Activated T-cell treated with anti-CD3 and anti-CD28 coated beads for 48 hours (primary cell): ENCODE measurements at regions not wholly inside any gene's neighbourhood (a gene's known extent, or its start where the extent isn't known, plus 50 kb on each side); places are given as distances from the start of the nearest gene placed in this dataset.
"Not testable (repeated sequence)": the region's sequence is repeated elsewhere in the genome, so short reads cannot be mapped to it uniquely, and the experiment has no call there.

Experiments used
- DNase-seq: peaks from one replicate; pipeline ENCODE4 v3.0.0-alpha.2; 2020; ENCODE audit warnings: low read depth

DNA sequence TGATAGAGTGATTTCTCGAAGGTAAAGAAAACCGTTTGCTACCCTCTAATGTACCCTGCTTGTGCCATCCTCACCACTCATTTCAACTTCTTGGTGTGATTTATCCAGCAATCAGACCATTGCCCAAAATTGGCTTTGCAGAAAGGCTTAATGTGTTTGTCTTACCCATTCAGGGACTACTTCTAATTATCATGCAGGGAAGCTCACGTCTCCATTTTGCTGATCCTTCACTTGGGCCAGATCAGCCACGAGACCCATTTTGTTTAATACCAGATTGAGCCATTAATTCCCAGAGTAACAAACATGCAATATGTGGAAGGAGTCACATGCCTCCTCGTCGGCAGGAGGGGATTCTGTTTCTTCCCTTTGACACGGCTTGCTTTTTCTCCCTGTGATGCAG is 51.1 kb upstream of the CRY1 start:
- no peak for DNase-seq

DNA sequence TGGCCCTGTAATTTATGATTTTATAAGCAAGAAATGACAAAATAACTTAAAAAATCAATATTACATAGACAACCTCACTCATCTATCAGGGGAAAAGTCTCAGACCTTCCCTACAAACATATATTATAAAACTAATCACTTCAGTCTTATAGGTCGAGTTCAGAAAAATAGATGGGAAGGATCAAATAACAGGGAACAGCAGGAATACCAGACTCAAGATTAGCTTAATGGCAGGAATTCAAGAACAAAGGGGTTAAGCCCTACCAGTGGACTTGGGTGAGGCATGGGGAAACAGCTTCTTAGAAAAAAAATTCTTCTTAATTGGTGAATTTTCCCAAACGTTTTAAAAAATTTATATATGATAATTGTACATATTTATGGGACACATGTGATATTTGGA is 51.6 kb upstream of the CRY1 start:
- no peak for DNase-seq

DNA sequence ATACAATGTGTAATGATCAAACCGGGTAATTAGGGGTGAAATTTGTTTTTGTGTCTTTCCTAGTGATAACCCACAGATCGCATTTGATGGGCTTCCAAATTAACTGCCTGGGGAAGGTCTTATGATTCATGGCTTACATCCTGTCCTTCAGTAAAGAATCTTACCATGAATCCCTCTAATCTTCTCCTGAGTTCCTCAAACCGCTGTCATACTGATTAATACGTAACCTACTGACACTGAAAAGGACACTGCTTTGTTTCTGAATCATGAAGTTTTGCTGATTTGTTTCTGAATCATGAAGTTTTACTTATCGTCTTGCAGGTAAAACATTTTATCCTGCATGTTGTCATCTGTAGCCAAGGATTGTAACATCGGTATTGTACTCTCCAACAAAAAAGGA is 52.0 kb upstream of the CRY1 start:
- DNase-seq = no peak

DNA sequence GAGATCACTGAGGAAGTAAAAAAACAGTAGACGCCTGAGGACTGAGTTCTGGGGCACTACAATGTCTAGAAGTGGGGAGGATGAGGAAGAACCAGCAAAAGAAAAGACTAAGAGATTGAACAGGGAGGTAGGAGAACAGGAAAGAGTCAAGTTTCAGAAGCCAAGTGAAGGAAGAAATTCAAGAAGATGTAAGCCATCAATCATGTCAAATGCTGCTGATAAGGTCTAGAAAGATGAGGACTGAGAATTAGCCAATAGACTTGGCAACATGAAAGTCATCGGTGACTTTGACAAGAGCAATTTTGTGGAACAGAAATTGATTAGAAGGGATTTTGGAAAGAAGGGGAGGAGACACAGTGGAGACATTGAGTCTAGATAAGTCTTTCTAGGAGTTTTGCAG is 54.8 kb upstream of the CRY1 start:
- DNase-seq = no peak

DNA sequence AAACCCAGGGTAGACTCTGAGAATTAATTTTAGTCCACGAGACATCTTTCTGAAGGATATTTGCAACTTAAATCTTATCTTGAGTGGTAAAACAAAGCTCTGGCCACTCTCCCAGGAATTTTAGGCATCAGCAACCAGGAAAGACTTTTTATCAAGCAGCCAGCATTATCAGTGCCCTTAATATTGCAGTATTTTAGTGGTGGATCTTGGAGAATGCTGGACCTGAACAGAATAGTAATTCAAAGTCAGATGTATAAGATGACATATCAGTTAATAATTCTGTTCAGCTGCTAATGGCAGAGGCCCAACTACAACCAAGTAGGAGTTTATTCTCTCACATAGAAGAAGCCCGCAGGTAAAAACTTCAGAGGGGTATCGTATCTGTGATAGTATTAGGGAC is 59.0 kb upstream of the CRY1 start:
- no peak for DNase-seq

DNA sequence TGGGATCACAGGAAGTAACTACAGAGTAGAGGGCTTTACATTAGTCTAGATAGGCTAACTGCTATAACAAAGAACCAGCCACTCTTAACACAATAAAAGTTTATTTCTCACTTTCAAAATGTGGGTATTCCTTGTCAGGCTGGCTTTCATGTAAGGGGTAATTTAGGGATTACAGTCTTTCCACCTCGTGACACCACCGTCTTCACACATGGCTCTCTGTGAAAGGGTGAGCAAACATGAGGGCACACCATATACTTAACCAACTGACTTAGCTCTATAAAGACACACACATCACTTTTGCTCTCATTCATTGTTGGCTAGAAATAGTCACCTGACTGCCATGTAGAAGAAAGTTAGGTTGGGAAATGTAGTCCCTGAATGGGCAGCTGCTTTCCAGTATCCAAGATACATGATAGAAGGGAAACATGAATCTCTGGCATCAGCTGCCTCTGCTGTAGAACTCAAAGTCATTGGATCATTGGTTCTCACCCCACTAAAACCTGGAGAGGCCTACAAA is 66.1 kb upstream of the CRY1 start:
- no peak for DNase-seq

DNA sequence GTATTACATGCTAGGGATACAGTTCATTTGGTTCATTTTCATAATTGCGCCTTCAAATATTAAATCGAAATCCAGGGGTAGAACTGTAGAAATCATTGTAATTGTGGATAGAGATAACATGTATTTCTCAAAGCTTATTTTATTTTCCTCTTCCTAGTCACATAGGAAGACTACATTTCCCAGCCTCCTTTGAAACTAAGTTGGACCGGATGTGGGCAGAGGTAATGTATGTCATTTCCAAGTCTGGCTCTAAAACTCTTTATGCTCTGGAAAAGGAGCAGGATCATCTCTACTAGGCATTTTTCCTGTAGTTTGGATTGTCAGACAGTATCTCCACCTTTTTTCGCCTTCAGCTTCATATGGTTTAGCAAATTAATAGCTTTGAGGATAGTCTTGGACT is 70.1 kb upstream of the CRY1 start:
- no peak for DNase-seq

DNA sequence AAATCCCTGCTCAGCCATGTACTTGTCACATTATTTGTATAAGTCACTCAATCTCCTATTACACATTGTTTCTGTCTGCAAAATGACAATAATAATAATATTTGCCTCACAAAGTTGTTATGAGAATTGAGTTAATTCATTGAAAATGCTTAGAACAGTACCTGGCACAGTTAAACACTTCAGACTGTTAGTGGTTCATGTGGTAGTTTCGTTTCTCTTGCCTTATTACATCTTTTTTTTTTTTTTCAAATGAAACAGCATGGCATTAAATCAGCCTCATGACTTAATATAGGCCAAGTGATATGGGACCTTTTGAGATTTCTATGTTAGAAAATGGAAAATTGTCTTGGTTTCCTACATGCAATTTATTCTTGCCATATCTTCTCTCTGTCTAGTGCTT is 71.0 kb upstream of the CRY1 start:
- no peak for DNase-seq

DNA sequence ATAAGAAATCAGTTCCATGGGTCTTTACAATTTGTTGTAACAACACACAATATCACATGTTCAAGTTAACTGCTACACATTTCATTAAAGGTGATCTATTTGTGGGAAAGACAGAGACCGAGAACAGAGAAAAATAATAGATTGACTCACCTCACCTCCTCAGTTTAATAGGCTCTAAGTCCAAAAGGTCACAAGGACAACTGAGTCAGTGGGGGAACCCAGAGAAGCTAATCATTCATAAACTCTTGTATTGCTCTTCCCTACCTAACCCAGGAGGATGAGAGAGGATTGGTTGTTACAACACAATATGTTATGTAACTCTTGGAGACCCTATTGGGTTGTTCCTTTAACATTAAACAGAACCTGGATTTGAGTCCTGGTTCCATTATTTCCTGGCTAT is 72.2 kb upstream of the CRY1 start:
- DNase-seq = no peak

DNA sequence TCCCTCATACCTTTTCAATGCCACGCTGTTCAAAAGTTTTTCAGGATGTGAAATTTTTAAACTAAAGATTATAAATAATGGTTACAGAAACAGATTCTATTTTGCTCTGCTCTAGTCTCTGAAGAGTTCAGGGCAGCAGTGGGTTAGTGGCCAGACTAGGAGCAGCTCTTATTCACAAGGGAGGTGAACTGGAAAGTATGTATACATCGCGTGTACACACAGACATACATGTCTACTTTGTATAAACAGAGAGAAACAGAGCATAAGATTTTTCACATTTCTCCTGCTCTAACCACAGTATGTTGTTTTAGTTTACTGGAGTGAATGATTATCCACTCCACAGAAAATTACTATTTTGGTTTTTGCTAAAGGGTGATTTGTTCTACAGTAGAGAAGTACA is 74.4 kb upstream of the CRY1 start:
- no peak for DNase-seq

DNA sequence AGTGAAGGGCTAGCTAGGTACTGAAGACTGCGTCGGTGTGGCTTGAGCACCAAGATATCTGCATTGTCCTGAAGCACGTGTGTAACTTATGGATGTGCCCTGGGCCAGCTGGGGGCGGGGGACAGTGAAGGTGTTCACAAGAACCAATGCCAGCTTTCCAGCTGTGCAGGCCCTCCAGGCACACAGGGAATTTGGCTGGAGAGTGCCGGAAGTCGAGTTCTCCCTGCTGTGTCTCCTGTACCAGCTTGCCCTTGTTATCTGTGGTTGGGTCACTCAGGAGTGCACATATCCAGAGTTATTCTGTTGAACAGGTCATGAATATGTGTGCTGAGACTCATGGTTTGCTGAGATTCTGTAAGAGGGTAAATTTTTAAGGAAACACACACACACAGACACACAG is 75.9 kb upstream of the CRY1 start:
- DNase-seq = no peak

DNA sequence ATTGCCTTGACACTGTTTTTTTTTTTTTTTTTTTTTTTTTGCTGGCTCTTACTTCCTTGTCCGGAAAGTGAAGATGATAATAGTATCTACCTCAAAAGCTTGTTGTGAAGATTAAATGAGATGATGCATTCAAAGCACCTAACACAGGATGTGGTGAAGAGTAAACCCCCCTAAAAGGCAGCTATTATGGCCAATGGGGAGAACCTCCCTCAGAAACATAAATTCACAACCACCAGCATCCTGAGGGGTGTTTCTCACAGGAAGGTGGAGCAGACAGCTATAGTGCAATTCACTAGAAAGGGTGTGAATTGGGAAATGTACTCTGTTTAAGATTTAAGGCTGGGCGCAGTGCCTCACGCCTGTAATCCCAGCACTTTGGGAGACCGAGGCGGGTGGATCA is 85.4 kb upstream of the CRY1 start:
- DNase-seq = no peak

DNA sequence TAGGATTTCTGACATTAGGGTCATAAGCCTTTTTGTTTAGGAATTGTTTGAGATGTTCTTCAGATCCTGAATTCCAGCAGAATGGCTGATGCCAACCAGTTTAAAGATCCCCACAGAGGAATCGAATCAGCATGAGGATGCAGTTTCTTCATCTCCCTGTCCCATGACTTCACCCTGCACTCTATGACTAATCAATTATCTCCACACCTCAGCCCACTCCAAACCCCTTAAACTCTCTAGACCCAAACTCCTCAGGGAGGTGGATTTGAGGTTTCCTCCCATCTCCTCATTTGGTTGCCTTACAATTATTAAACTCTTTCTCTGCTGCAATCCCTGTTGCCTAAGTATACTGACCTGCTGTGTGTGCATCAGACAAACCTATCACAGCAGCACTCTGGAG is 86.5 kb upstream of the CRY1 start:
- no peak for DNase-seq

DNA sequence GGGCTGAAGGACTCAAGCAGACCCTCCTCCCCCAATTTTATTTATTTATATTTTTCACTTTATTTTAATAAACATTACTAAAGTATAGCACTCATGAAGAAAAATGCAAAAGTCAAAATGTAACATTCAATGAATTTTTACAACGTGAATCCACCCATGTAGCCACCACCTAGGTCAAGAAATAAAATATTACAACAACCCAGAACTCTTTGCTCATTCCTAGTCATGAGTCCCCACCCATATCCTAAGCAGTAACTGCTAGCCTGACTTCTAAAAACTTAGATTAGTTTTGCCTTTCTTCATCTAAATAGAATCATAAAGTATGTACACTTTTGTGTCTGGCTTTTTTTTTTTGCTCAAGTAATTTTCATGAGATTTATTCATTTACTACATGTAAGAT is 86.9 kb upstream of the CRY1 start:
- no peak for DNase-seq

DNA sequence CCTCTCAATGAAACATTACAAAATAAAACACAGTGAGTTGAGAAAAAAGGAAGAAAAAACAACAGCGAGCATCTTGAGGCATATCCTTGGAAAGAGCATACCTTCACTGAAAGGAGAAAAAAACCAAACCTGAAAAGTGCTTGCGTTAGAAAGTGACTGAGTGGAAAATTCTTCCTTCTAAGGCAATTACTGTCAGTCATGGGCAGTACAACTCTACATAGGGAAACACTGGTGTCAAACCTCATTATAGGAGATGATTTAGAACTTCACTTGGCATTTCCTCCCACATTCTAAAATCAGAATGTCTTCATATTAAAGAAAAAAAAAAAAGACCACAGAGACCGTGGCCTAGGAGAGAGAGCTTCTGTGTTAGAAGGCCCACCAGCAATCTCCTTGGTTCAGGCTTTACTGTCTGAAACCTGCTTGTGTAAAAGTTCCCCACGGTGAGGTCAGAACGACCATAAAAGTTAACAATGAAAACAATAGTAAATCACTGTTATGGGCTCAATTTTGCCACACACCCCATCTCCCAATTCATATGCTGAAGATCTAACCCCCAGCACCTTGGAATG is 91.1 kb upstream of the CRY1 start:
- DNase-seq = no peak

DNA sequence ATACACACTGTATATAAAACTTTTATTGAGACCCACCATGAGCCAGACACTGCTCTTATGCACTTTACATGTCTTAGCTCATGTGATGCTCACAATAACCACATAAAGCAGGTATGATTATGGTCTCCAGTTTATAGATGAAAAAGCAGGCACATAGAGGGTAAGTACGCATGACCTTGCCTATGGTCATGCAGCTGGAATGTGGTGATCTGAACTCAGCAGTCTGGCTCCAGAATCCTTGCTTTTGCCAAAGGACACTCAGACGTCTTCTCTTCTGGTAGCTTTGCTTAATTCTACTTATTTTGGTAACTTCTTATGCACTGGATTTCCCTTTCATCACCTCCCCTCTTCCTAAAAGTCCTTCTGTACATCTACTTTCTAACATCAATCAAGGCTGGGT is 103.3 kb upstream of the CRY1 start:
- DNase-seq = no peak

DNA sequence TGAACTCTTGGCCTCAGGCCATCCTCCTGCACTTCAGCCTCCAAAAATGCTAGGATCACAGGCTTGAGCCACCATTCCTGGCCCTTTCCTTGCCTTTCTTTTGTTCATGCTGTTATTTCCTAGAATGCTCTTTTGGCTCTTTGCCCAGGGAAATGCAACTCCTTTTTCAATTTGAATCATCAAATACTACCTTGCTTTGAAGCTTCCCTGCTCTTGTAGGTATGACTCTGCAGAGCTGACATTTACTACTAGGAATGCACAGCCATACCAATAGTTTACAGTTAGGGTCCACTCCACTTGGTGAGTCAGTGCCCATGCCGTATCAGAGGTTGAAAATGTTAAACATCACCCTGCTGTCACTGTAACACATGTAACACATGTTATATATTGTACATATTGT is 107.0 kb upstream of the CRY1 start:
- DNase-seq = no peak

DNA sequence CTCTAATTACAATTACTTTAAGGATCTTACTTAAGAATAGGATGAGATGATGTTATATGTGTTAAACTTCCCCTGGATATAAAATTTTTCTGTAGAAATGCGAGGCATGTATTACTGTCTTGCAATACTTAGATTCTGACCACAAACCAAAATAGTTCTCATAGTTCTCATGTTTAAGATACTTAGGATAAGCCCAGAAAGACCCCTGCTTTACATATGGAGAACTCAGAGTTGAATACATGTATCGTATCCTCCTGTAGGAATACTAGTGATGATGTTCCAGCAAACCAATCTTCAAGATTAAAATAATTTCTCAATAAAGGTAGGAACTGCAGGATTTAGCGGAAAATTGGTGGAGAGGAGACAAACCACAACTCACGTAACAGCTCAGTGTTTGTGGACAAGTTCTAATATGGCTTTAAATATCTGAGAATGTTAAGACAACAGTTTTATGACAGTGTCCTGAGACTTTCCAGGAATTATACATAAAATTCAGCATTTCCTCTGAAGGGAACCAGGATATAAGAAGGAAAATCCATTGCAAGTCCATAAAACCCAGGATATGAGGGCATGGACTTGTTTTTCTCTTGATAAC is 114.7 kb upstream of the CRY1 start:
- DNase-seq = no peak

DNA sequence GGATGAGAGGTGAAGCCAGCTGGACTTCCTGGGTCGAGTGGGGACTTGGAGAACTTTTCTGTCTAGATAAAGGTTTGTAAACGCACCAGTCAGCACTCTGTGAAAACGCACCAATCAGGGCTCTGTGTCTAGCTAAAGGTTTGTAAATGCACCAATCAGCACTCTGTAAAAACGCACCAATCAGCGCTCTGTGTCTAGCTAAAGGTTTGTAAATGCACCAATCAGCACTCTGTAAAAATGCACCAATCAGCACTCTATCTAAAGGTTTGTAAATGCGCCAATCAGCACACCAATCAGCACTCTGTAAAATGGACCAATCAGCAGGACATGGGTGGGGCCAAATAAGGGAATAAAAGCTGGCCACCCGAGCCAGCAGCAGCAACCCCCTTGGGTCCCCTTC is 116.4 kb upstream of the CRY1 start:
- not testable (repeated sequence) for DNase-seq

DNA sequence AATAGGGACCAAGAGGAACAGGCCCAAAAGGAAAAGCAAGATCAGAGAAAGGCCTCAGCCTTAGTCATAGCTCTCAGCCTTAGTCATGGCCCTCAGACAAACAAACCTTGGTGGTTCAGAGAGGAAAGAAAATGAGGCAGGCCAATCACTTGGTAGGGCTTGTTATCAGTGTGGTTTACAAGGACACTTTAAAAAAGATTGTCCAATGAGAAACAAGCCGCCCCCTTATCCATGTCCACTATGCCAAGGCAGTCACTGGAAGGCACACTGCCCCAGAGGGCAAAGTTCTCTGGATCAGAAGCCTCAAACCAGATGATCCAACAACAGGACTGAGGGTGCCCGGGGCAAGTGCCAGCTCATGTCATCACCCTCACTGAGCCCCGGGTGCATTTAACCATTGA is 121.0 kb upstream of the CRY1 start:
- DNase-seq = not testable (repeated sequence)

DNA sequence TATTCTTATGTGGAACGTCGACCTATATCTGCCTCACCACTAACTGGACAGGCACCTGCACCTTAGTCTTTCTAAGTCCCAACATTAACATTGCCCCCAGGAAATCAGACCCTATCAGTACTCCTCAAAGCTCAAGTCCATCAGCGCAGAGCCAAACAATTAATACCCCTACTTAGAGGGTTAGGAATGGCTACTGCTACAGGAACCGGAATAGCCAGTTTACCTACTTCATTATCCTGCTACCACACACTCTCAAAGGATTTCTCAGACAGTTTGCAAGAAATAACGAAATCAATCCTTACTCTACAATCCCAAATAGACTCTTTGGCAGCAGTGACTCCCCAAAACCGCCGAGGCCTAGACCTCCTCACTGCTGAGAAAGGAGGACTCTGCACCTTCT is 123.1 kb upstream of the CRY1 start:
- DNase-seq = not testable (repeated sequence)

DNA sequence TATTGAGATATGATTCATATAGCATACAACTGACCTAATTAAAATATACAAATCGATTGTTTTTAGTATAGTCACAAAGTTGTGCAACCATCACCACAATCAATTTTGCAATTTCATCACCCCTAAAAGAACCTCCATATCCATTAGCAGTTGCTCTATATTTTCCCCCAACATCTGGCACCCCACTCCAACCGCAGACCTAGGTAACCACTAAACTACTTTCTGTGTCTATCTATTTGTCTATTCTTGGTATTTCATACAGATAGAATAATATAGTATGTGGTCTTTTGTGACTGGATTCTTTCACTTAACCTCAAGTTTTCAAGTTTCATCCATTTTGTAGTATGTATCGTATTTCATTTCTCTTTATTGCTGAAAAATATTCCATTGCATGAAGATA is 126.0 kb upstream of the CRY1 start:
- no peak for DNase-seq

DNA sequence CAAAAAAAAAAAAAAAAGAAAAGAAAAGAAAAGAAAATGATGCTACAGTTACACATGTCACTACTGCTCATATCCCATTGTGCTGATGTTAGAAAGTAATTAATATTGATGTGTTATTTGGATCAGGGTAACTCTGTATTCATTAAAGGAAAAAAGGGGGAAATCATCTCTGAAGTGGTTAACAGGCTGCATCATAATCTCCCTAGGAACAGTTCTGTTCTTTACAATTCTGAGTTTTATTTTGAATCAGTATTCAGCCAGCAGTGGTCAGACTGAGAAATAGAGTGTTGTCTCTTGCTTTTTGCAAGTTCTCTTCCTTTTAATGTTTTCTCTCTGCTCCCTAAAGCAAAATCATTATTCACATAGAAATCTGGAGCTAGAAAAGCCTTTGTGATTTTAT is 128.6 kb upstream of the CRY1 start:
- no peak for DNase-seq

DNA sequence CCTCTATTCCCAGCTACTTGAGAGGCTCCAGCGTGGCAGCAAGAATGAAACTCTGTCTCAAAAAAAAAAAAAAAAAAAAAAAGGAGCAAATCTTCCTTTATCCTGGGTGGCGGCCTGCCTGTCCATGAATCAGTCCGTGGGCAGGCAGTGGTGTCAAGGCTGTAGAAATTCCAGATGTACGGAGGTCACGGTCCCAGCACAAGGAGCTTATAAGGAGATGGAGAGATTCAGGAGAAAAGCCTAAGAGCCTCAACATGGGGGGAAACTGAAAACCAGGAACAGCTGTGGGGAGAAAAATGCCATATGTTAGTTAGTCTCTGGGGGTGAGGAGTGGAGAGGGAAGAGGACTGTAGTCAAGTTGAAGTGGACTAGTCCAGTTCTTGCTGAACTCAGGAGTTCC is 130.5 kb upstream of the CRY1 start:
- no peak for DNase-seq

DNA sequence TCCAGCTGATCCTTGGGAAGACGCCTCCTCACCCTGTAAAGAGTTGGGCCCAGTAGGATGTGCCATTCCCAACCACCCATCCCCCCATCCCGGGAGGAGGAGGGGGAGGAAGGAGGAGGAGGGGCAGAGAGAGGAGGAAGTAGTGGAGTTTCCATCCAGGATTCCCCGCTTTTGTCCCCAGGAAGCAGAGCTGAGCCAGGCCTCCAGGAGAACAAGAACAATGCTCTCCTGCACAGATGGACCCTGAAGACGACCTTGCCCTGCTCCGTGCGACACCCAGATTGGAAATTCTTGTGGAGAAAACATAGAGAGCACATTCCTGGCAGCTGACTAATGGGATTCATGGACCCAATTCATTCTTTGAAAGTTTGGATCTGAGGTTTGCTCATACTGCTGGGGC is 132.3 kb upstream of the CRY1 start:
- no peak for DNase-seq
